Effector CD8-positive, alpha-beta T cell (primary cell): ENCODE measurements at regions not wholly inside any gene's neighbourhood (a gene's known extent, or its start where the extent isn't known, plus 50 kb on each side); places are given as distances from the start of the nearest gene placed in this dataset.

Experiments used
- DNase-seq: peaks from one replicate; lab custom pipeline; 2025; lab: John Stamatoyannopoulos, UW

GRCh38 chr16:86979984-86980553 lies 337.1 kb downstream of the C16orf95 start:
- DNase-seq: no peak

GRCh38 chr16:86980644-86981043 lies 336.5 kb downstream of the C16orf95 start:
- no peak for DNase-seq

- no peak for DNase-seq
Observed at GRCh38 chr16:86982347-86982596, 334.9 kb downstream of the C16orf95 start.

GRCh38 chr16:86982912-86983311 lies 334.3 kb downstream of the C16orf95 start:
- DNase-seq: no peak

GRCh38 chr16:86983621-86984020 lies 333.6 kb downstream of the C16orf95 start:
- DNase-seq: no peak

GRCh38 chr16:86984343-86984742 lies 332.8 kb downstream of the C16orf95 start:
- no peak for DNase-seq

- no peak for DNase-seq
Observed at GRCh38 chr16:86984991-86985647, 332.1 kb downstream of the C16orf95 start.

GRCh38 chr16:86985648-86986015 lies 331.6 kb downstream of the C16orf95 start:
- no peak for DNase-seq

GRCh38 chr16:86986136-86986535 lies 331.1 kb downstream of the C16orf95 start:
- no peak for DNase-seq

- no peak for DNase-seq
Observed at GRCh38 chr16:86986809-86987487, 330.2 kb downstream of the C16orf95 start.

GRCh38 chr16:86987746-86988670 lies 329.2 kb downstream of the C16orf95 start:
- no peak for DNase-seq

- DNase-seq: no peak
Observed at GRCh38 chr16:86988920-86989696, 328.1 kb downstream of the C16orf95 start.

GRCh38 chr16:86990451-86990850 lies 326.7 kb downstream of the C16orf95 start:
- DNase-seq: no peak

GRCh38 chr16:86991679-86992078 lies 325.5 kb downstream of the C16orf95 start:
- DNase-seq: no peak

- no peak for DNase-seq
Observed at GRCh38 chr16:86992587-86992986, 324.6 kb downstream of the C16orf95 start.

GRCh38 chr16:86993426-86994110 lies 323.6 kb downstream of the C16orf95 start:
- no peak for DNase-seq

GRCh38 chr16:86994215-86994614 lies 323.0 kb downstream of the C16orf95 start:
- no peak for DNase-seq

- DNase-seq: no peak
Observed at GRCh38 chr16:86994651-86995171, 322.5 kb downstream of the C16orf95 start.

- no peak for DNase-seq
Observed at GRCh38 chr16:86995456-86995855, 321.7 kb downstream of the C16orf95 start.

- no peak for DNase-seq
Observed at GRCh38 chr16:86996081-86996480, 321.1 kb downstream of the C16orf95 start.

- no peak for DNase-seq
Observed at GRCh38 chr16:86997058-86997457, 320.1 kb downstream of the C16orf95 start.
